ENCODE measurements at regions not wholly inside any gene's neighbourhood (a gene's known extent, or its start where the extent isn't known, plus 50 kb on each side); places are given as distances from the start of the nearest gene placed in this dataset.

DNA sequence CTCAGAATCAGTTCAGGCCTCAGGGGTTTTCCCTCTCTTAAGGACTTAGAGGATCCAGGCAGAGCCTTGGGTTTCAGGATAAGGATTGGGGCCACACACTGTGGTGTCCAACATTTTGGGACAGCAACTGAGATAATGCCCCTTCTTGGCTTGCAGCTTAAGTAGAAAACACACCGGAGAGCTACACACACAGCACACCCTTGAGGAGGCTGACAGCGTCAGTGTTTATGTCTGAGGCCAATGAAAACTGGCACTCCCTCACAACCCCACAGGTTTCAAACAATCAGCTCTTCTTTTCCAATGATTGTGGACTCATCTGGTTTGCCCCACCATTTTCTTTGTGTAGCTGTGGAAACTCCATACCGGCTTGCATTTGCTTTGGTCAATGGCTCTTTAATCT, 257.7 kb downstream of the CDCA7 start:
- TF ChIP-seq, protein P1, sequence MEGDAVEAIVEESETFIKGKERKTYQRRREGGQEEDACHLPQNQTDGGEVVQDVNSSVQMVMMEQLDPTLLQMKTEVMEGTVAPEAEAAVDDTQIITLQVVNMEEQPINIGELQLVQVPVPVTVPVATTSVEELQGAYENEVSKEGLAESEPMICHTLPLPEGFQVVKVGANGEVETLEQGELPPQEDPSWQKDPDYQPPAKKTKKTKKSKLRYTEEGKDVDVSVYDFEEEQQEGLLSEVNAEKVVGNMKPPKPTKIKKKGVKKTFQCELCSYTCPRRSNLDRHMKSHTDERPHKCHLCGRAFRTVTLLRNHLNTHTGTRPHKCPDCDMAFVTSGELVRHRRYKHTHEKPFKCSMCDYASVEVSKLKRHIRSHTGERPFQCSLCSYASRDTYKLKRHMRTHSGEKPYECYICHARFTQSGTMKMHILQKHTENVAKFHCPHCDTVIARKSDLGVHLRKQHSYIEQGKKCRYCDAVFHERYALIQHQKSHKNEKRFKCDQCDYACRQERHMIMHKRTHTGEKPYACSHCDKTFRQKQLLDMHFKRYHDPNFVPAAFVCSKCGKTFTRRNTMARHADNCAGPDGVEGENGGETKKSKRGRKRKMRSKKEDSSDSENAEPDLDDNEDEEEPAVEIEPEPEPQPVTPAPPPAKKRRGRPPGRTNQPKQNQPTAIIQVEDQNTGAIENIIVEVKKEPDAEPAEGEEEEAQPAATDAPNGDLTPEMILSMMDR (IDR thresholded peaks at IDR 0.05; ENCODE audit: low read depth, low read length, poor library complexity, severe bottlenecking) = no peak
- TF ChIP-seq EZH2phosphoT487 (IDR thresholded peaks at IDR 0.05; ENCODE audit: borderline replicate concordance, low read length) = no peak
